Testis (tissue), 2 donors: ENCODE measurements at regions not wholly inside any gene's neighbourhood (a gene's known extent, or its start where the extent isn't known, plus 50 kb on each side); places are given as distances from the start of the nearest gene placed in this dataset.
"Not testable (repeated sequence)": the region's sequence is repeated elsewhere in the genome, so short reads cannot be mapped to it uniquely, and the experiment has no call there.

Experiments used
- POLR2A ChIP-seq: fragments of 450-650 bp; IDR thresholded peaks from one replicate; pipeline ENCODE4 v1.6.1; 2017; ENCODE audit warnings: antibody characterized with exemption, mild to moderate bottlenecking, moderate library complexity
- TF ChIP-seq, protein P1 (sequence below), 3 experiments: fragments of 450-650 bp in 2 of 3; fragments of 200-600 bp in 1 of 3; sonication (generic) in 1 of 3; IDR thresholded peaks; one replicate each; pipeline ENCODE4 v1.5.1; 2016 to 2019; ENCODE audit warnings: antibody characterized with exemption in 3 of 3, mild to moderate bottlenecking in 2 of 3, moderate library complexity in 1 of 3

DNA sequence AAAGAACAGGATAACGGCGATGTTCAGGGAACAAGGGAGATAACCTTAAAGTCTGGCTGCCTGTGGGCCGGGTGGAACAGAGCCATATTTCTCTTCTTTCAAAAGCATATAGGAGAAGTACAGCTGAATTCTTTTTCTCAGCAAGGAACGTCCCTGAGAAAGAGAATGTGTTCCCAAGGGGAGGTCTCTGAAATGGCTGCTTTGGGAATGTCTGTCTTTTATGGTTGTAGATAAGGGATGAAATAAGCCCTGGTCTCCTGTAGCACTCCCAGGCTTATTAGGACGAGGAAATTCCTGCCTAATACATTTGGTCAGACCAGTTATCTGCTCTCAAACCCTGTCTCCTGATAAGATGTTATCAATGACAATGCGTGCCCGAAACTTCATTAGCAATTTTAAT is 490.5 kb downstream of the DMAC1 start:
- TF ChIP-seq, protein P1, sequence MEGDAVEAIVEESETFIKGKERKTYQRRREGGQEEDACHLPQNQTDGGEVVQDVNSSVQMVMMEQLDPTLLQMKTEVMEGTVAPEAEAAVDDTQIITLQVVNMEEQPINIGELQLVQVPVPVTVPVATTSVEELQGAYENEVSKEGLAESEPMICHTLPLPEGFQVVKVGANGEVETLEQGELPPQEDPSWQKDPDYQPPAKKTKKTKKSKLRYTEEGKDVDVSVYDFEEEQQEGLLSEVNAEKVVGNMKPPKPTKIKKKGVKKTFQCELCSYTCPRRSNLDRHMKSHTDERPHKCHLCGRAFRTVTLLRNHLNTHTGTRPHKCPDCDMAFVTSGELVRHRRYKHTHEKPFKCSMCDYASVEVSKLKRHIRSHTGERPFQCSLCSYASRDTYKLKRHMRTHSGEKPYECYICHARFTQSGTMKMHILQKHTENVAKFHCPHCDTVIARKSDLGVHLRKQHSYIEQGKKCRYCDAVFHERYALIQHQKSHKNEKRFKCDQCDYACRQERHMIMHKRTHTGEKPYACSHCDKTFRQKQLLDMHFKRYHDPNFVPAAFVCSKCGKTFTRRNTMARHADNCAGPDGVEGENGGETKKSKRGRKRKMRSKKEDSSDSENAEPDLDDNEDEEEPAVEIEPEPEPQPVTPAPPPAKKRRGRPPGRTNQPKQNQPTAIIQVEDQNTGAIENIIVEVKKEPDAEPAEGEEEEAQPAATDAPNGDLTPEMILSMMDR (IDR thresholded peaks at IDR 0.05) = not testable (repeated sequence)
- not testable (repeated sequence) for TF ChIP-seq POLR2A
